NB4 (cell line): ENCODE measurements at regions not wholly inside any gene's neighbourhood (a gene's known extent, or its start where the extent isn't known, plus 50 kb on each side); places are given as distances from the start of the nearest gene placed in this dataset.

Experiments
- DNase-seq: peaks from one replicate; pipeline ENCODE4 v3.0.0; 2010; ENCODE audit warnings: low read depth
- H3K4me3 ChIP-seq: one replicate; pipeline ENCODE4 v1.5.1; 2011; ENCODE audit warnings: mild to moderate bottlenecking, low read depth, low read length, moderate library complexity
- CTCF ChIP-seq: IDR thresholded peaks from one replicate; pipeline ENCODE4 v1.5.1; 2012; ENCODE audit warnings: low read depth, low read length
- MYC ChIP-seq: IDR thresholded peaks from 2 replicates; pipeline ENCODE4 v1.6.1; 2011; ENCODE audit warnings: low read depth, low read length
- POLR2A ChIP-seq: IDR thresholded peaks from 2 replicates; pipeline ENCODE4 v1.6.1; 2011; ENCODE audit warnings: mild to moderate bottlenecking; ENCODE audit not compliant: insufficient read length; ENCODE audit errors: extremely low read depth
- TF ChIP-seq, protein P1 (sequence below): IDR thresholded peaks from 2 replicates; pipeline ENCODE4 v1.6.1; 2011; ENCODE audit warnings: low read depth, low read length

- TF ChIP-seq POLR2A = no peak
- TF ChIP-seq MYC = no peak
- TF ChIP-seq, protein P1, sequence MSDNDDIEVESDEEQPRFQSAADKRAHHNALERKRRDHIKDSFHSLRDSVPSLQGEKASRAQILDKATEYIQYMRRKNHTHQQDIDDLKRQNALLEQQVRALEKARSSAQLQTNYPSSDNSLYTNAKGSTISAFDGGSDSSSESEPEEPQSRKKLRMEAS = no peak
- TF ChIP-seq CTCF = no peak
- DNase-seq = no peak
- no peak overlapping the region for H3K4me3 ChIP-seq
Measured at GRCh38 chr7:94228678-94229077, 166.0 kb upstream of the COL1A2 start.

- DNase-seq = no peak
- no peak overlapping the region for H3K4me3 ChIP-seq
- TF ChIP-seq, protein P1 = no peak
- no peak for TF ChIP-seq CTCF
- no peak for TF ChIP-seq MYC
- TF ChIP-seq POLR2A = no peak
Measured at GRCh38 chr7:94231305-94231704, 163.4 kb upstream of the COL1A2 start.

DNA sequence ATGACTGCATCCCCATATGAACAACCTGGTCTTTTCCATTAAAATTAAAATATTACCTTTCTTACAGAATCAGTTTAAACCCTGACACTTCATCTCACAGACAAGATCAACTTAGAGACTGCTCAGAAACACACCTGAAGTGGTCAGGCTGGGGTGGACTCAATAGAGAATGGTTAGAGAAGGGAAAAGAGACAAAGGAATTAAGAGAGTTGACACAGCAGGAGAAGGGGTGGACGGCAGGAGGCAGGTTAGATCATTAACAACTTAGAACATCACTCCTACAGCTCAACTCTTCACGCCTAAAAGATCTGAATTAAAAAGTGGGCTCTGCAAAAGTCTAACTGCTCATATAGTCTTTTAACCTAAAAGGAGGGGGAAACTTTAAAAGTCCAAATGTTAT is 157.7 kb upstream of the COL1A2 start:
- no peak for DNase-seq
- TF ChIP-seq MYC (no peak), POLR2A (no peak), CTCF (no peak)
- TF ChIP-seq, protein P1 = no peak

GRCh38 chr7:94237417-94237816 is 157.3 kb upstream of the COL1A2 start:
- DNase-seq = no peak
- no peak for TF ChIP-seq MYC
- no peak for TF ChIP-seq CTCF
- TF ChIP-seq, protein P1 = no peak
- no peak for TF ChIP-seq POLR2A
- H3K4me3 ChIP-seq = no peak overlapping the region

More for the DNA sequence above, 157.7 kb upstream of the COL1A2 start:
- no peak overlapping the region for H3K4me3 ChIP-seq

DNA sequence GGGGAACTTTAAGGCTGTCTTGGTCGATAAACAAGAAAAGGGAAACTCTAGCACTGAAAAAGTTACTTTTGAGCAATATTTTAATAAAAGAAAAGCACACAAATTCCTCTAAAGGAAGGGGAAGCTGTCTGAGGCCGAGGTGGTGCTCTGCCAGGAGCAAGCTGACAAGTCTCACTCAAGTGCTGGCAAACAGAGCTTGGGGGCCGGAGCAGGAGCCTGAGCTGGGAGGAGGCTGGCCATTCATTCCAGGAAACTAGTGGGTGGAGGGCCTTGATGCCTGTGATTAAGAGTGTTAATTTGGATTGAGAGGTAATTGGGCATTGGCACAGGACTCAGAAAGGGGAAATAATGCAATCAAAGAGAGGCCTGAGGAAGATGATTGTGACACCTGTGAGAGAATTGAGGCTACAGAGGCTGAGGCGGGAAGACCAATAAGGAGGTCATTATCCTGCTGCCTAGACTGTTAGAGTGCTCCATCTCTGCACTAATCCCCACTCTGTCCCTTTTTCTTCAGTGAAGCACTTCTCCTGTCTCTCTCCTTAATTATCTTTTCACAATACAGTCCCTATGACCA is 154.9 kb upstream of the COL1A2 start:
- no peak for DNase-seq
- TF ChIP-seq POLR2A (no peak), MYC (no peak), CTCF (no peak)
- TF ChIP-seq, protein P1 = no peak
- H3K4me3 ChIP-seq = no peak overlapping the region

DNA sequence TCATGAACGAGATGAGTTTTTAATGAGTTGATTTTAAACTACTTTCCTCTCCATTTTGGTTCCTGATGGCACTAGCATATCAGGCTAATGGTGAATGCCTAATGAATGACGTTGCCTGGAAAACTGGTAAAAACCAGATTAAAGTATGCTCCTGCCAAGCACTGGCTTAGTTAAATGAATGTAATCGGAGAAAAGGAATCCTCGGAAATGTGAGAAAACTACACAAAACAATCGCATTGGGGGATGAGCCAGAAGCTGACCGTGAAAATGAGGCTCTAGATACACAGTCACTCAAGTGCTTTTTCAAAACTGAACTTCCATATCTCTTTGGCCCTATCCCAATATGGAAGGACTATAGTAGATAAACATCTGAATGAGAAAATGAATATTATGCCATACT is 153.8 kb upstream of the COL1A2 start:
- no peak for DNase-seq
- TF ChIP-seq, protein P1 = no peak
- TF ChIP-seq CTCF (no peak), POLR2A (no peak), MYC (no peak)
- no peak overlapping the region for H3K4me3 ChIP-seq
